DOHH2 (cell line): ENCODE measurements at regions not wholly inside any gene's neighbourhood (a gene's known extent, or its start where the extent isn't known, plus 50 kb on each side); places are given as distances from the start of the nearest gene placed in this dataset.

Experiments used
- EZH2phosphoT487 ChIP-seq: fragments of 200-600 bp; sonication (generic); IDR thresholded peaks from 2 replicates; pipeline ENCODE4 v1.6.1; 2017; ENCODE audit warnings: borderline replicate concordance, mild to moderate bottlenecking, antibody characterized with exemption, low read length, moderate library complexity, mixed read lengths
- TF ChIP-seq, protein P1 (sequence below): fragments of 200-600 bp; sonication (generic); IDR thresholded peaks from one replicate; pipeline ENCODE4 v1.5.1; 2014; ENCODE audit warnings: antibody characterized with exemption, mild to moderate bottlenecking, low read depth, low read length; ENCODE audit not compliant: poor library complexity, severe bottlenecking

DNA sequence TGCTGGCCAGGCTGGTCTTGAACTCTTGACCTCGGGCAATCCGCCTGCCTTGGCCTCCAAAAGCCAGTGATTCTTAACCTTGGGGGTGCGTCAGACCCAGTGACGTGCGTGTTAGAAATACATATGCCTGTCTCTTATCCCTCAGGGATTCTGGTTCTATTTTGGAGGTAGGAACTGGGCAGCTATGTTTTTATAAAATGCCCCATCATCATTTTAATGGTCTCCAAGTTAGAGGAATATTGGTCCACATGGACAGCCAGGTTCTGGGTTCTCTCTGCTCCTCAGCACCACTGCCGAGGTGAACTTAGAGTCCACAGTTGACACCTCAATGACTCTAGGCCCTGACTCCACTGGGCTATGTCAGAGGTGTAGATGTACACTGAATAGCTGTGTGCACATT is 352.7 kb downstream of the SMOC2 start:
- TF ChIP-seq, protein P1, sequence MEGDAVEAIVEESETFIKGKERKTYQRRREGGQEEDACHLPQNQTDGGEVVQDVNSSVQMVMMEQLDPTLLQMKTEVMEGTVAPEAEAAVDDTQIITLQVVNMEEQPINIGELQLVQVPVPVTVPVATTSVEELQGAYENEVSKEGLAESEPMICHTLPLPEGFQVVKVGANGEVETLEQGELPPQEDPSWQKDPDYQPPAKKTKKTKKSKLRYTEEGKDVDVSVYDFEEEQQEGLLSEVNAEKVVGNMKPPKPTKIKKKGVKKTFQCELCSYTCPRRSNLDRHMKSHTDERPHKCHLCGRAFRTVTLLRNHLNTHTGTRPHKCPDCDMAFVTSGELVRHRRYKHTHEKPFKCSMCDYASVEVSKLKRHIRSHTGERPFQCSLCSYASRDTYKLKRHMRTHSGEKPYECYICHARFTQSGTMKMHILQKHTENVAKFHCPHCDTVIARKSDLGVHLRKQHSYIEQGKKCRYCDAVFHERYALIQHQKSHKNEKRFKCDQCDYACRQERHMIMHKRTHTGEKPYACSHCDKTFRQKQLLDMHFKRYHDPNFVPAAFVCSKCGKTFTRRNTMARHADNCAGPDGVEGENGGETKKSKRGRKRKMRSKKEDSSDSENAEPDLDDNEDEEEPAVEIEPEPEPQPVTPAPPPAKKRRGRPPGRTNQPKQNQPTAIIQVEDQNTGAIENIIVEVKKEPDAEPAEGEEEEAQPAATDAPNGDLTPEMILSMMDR, result no peak
- TF ChIP-seq EZH2phosphoT487, result no peak
